ENCODE measurements at regions not wholly inside any gene's neighbourhood (a gene's known extent, or its start where the extent isn't known, plus 50 kb on each side); places are given as distances from the start of the nearest gene placed in this dataset.

DNA sequence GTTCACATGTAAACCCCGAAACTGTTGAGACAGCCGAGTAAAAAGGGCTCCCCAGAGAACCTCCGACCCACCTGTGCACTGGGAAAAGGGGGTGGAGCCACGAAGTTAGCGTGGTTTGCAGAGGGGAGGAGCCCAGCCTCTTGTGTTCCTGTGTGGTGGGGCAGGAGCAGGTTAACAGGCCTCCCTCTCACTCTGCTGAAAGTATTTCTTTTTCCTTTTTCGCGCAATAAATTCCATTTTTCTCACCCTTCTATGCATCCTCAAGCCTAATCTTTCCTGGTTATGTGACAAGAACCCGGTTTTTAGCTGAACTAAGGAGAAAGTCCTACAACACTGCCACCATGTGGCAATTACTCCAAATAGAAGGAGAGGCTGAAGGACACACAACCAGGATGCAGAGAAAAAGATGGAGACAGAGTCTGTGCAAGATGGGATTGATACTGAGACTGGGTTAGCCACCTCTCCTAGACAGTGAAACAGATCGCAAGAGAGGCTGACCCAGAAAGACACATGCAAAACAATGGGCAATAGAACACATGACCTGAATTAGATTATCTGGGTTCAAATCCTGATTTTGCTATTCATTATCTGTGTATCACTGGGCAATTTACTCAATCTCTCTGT lies 168.7 kb upstream of the PRSS16 start:
- TF ChIP-seq, protein P1, sequence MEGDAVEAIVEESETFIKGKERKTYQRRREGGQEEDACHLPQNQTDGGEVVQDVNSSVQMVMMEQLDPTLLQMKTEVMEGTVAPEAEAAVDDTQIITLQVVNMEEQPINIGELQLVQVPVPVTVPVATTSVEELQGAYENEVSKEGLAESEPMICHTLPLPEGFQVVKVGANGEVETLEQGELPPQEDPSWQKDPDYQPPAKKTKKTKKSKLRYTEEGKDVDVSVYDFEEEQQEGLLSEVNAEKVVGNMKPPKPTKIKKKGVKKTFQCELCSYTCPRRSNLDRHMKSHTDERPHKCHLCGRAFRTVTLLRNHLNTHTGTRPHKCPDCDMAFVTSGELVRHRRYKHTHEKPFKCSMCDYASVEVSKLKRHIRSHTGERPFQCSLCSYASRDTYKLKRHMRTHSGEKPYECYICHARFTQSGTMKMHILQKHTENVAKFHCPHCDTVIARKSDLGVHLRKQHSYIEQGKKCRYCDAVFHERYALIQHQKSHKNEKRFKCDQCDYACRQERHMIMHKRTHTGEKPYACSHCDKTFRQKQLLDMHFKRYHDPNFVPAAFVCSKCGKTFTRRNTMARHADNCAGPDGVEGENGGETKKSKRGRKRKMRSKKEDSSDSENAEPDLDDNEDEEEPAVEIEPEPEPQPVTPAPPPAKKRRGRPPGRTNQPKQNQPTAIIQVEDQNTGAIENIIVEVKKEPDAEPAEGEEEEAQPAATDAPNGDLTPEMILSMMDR (IDR thresholded peaks at IDR 0.05): peak; percentile 63
- TF ChIP-seq NR1H2 (CRISPR knock-in tag; IDR thresholded peaks at IDR 0.05) (no peak), RELA (CRISPR knock-in tag; IDR thresholded peaks at IDR 0.05; ENCODE audit: borderline replicate concordance) (no peak), TCF7 (CRISPR knock-in tag; IDR thresholded peaks at IDR 0.05; ENCODE audit: low read depth) (no peak), CREB1 (CRISPR knock-in tag; IDR thresholded peaks at IDR 0.05) (no peak)
- TF ChIP-seq, protein P2, sequence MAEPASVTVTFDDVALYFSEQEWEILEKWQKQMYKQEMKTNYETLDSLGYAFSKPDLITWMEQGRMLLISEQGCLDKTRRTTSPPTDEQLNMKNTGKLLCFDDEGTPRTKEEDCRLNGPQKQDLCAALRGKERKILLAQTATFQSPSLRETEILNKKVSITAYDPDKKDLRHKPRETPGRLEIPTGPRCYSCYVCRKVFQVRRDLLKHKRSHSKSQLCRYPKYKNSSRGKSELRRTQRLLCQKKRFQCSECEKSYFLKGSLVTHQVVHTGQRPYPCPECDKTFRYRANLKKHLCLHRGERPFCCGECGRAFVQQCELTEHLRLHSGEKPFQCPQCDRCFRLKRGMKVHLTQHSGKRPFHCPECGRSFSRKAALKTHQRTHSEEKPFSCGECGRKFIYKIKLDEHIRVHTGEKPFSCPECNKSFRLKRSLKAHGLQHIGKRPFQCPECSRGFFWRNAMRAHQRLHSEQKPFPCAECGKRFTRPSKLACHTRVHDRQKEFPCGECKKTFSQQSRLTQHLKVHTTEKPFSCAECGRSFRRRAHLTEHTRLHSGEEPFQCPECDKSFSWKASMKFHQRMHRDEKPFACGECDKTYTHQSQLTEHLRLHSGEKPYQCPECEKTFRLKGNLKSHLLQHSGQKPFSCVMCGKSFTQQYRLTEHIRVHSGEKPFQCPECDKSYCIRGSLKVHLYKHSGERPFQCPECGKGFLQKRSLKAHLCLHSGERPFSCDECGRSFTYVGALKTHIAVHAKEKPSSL (CRISPR knock-in tag; conservative IDR thresholded peaks at IDR 0.05): no peak
- TF ChIP-seq, protein P3, sequence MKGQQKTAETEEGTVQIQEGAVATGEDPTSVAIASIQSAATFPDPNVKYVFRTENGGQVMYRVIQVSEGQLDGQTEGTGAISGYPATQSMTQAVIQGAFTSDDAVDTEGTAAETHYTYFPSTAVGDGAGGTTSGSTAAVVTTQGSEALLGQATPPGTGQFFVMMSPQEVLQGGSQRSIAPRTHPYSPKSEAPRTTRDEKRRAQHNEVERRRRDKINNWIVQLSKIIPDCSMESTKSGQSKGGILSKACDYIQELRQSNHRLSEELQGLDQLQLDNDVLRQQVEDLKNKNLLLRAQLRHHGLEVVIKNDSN (CRISPR knock-in tag; IDR thresholded peaks at IDR 0.05): no peak

Measured in WTC11 (cell line).